ENCODE measurements at regions not wholly inside any gene's neighbourhood (a gene's known extent, or its start where the extent isn't known, plus 50 kb on each side); places are given as distances from the start of the nearest gene placed in this dataset.

DNA sequence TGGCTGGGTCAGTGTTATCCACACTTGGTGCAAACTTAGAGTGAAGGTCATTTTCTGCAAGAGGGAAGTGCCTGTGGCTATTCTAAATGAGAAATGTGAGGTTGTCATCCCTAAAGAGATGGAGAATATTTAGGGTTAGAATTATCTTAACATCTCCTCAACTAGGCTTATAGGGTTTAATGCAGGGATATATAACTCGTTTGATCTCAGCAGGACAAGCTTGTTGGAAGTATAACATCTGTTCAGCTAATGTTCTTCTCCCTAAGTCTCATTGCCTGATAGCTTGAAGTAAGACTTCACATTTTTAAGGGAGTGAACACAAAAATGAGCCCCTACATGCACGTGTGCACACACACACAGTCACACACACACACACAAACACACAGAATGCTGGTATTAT, 75.9 kb upstream of the NRXN1 start:
- no peak for TF ChIP-seq CTCF (IDR thresholded peaks at IDR 0.05; ENCODE audit: control insufficient read depth, extremely low read depth, insufficient read depth)
- H3K4me3 ChIP-seq (ENCODE audit: low read depth, low read length), result no peak overlapping the region
- no peak for DNase-seq (ENCODE audit: low read depth)

DNA sequence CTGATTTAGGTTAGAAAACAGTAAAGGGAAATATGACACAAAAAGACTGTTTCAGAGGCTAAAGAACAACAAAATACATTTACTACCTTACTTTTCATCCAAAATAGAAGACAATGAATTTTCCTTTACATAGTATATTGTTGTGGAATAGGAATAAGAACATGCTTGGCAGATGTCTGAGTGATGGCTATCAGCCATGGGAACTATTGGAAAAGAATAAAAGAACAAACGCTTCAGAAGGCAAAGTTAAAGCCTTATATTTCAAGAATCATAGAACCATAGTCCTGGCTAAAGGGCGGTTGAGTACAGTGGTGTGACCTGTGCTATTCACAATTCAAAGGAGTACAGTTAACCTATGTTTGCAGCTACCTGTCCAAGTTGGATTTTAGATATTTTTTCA, 73.9 kb upstream of the NRXN1 start:
- TF ChIP-seq CTCF (IDR thresholded peaks at IDR 0.05; ENCODE audit: control insufficient read depth, extremely low read depth, insufficient read depth), result no peak
- DNase-seq (ENCODE audit: low read depth), result no peak
- no peak overlapping the region for H3K4me3 ChIP-seq (ENCODE audit: low read depth, low read length)

DNA sequence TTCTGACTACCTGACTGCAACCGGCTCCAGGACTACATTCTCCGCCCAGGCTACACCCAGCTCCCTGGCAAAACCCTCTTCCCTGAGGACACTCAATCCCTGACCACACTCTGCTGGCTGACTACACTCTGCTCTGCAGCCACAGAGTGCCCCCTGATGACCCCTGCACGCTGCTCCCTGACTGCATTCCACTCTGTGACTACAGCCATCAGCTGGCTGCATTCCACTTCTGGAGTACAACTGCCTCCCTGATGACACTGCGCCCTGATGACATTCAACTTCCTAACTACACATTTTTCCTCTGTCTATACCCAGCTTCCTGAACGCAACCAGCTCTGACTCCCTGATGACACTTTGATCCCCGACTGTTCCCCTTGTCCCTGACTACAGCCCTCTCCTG, 71.3 kb upstream of the NRXN1 start:
- no peak for TF ChIP-seq CTCF (IDR thresholded peaks at IDR 0.05; ENCODE audit: control insufficient read depth, extremely low read depth, insufficient read depth)
- DNase-seq (ENCODE audit: low read depth), result no peak
- no peak overlapping the region for H3K4me3 ChIP-seq (ENCODE audit: low read depth, low read length)

DNA sequence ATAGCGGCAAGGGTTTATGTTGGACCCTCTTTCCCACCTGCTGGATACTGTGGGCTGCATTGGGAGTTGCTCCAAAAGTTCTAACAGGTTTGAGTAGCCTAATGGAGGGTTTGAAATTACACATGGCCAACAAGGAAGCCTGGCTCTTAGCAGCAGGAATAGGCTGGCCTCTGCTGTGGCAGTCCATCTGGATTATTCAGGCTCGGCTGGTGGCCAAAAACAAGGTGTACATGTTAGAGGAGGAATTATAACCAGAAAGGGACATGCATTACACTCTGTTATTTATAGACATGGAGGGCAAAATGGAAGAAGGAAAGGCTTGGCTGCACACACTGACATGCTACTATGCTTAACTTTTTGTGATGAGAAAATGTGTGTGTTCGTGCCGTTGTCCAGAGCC, 61.1 kb upstream of the NRXN1 start:
- no peak for TF ChIP-seq CTCF (IDR thresholded peaks at IDR 0.05; ENCODE audit: control insufficient read depth, extremely low read depth, insufficient read depth)
- no peak overlapping the region for H3K4me3 ChIP-seq (ENCODE audit: low read depth, low read length)
- DNase-seq (ENCODE audit: low read depth), result no peak

DNA sequence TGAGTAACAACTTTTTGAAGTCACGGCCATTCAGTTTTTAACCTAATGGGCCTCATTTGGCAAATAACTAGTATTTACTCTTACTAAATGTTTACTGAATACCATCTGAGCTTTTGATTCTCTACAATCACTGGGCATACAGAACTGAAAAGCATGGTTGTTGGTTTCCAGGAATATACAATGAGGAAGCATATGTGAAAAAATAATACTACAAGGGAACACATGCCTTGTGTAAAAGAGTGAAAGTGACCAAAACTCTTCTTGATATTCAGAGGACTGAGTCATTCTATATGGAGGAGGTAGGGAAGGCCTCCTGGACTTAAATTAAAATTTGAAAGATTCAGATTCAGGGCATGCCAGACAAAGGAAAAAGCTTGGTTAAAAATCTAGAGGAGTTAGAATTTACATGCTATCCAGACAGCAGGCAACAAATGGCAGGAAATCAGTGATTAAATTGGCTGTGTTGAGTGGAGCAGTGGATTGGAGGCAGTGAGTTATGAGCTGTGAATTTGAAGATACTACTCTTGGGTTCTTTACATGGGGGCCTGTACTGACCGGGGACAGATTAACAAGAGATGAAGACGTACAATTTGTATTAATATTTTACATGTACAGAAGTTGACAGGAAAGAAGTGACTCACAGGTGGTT, 53.6 kb upstream of the NRXN1 start:
- DNase-seq (ENCODE audit: low read depth), result no peak
- no peak for TF ChIP-seq CTCF (IDR thresholded peaks at IDR 0.05; ENCODE audit: control insufficient read depth, extremely low read depth, insufficient read depth)
- H3K4me3 ChIP-seq (ENCODE audit: low read depth, low read length), result no peak overlapping the region

GRCh38 chr2:51084750-51085149, 52.8 kb upstream of the NRXN1 start:
- no peak for DNase-seq (ENCODE audit: low read depth)
- no peak for TF ChIP-seq CTCF (IDR thresholded peaks at IDR 0.05; ENCODE audit: control insufficient read depth, extremely low read depth, insufficient read depth)
- no peak overlapping the region for H3K4me3 ChIP-seq (ENCODE audit: low read depth, low read length)

Data from LNCaP clone FGC (cell line).